Stimulated activated naive CD8-positive, alpha-beta T cell treated with anti-CD3 and anti-CD28 coated beads, Interleukin-15, Interleukin-2, amounts not matched to agents 100 U/mL and 50 U/mL, for 24 hours (primary cell): ENCODE measurements at regions not wholly inside any gene's neighbourhood (a gene's known extent, or its start where the extent isn't known, plus 50 kb on each side); places are given as distances from the start of the nearest gene placed in this dataset.

Experiments used
- ATAC-seq: fragments of 150-1000 bp; cut with Tn5 transposase; one replicate; pipeline ENCODE4 v1.10.0; 2021
- DNase-seq: peaks from one replicate; pipeline ENCODE4 v3.0.0; 2021

- no peak for DNase-seq
- no peak for ATAC-seq
These were observed 107.3 kb upstream of the HNRNPU start for GRCh38 chr1:244971552-244972216.

DNA sequence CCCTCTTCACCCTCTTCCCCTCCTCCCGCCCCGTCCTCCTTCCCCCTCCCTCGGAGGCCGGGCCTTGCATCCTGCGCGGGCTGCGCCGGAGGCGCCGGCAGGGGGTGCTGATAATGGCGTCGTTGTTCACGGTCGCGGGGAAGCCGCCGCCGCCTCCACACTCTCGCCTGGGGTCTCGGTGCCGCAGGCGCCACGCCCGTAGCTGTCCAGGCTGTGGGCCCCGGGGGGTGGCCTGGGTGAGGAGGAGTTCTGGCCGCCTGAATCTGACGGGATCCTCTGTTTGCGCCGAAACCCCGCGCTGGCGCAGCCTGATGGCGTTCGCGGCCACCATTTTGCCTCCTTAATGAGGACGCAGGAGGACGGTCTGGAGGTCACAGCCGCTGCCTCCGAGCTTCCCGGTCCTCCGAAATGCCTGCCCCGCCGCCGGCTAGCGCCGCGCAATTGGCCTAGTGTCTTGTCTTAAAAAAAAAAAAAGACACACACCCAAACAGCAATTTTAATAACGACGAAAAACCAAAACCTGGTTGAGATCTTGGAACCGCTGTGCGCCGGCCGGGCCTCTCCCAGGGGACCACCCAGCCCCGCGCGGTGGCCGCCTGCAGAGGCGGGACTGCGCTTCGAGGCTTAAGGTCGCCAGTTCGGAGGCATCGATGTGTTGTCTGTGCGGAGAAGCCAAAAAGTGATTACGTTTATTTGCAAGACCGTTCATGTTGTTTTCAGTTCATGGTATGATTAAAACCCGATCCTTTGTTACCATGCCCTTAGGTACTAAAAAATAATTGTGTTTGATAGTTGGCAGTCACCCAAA is 106.6 kb upstream of the HNRNPU start:
- DNase-seq = peak; percentile 93
- peak; percentile 86 for ATAC-seq

DNA sequence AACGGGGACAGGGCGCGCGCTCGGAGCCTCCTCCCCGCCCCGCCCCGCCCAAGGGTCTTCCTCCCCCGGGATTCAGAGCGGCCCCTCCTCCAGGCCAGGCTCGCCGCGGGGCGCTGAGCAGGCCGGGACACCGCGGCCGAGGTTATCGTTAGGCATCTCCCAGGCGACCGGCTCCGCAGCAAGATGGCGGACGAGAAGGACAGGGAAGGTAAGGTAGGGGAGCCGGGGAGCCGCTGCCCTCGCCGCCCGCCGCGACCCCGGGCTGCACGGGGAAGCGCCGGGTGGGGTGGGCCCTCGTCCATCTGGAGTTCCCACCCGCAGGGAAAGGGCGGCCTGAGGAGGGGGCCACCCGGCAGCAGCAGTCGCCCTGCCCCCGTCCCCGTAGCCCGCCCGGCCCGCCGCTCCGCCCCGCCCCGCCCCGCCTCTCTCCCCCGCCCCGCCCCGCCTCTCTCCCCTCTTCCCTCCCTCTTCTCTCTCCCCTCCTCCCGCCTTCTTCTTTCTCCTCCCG is 105.9 kb upstream of the HNRNPU start:
- DNase-seq (peak; percentile 75), ATAC-seq (peak; percentile 64)

DNA sequence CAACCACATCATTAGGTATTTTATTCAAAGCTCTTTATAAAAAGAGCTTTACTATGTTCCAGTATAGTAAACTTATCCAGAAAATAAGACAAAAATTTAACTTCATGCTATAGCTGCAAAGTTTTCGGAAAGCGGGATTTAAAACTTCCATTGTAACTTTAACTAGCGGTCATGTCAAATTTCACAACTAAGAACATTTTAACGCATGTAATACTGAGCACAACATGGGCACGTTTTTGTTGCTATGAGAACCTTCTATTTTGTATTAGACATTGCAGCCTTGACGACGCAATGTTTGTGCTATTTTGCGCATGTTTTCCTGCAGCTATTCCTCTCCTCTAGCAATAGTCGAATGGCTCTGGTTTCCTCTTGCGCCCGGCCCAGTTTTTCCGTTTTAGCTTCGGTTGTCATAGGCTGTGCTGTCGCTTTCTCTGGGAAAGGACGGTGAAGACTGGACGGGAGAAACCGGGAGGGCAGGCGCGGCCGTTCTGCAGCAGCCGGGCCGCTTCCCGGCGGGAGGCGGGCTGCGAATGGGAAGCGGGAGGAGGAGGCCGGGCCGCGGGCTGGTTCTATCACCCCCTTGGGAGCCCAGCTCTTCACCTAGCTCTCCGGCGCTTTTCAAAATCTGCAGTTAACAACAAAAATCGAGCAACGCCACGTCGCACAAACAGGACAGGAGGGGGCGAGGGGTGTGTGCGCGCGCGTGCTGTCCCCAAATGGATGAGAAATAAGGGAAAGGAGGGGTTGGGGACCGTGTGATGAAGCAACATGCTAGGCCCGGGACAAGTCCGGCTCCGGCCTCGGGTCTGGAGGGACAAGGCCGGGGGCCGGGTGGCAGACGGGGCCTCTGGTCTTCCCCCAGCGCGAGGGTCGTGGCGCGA is 105.3 kb upstream of the HNRNPU start:
- DNase-seq = peak; percentile 56
- ATAC-seq = peak; percentile 3

DNA sequence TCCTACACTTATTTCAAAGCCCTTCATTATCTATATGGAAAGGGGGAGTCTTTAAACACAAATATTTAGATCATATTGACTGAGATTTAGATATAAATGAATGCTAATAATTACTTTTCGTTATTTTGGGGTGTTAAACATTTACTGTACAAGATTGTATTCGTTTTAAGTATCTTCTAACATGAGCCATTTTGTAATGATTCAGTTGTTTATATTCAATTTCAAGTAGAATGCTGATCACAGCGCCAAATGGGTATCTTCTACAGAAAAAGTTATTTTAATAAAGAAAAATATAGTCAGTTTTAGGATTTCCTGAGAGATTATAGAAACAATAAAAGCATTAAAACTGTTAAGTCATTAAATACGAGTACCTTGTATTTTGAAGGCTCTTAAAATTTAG is 104.5 kb upstream of the HNRNPU start:
- DNase-seq (no peak), ATAC-seq (no peak)

DNA sequence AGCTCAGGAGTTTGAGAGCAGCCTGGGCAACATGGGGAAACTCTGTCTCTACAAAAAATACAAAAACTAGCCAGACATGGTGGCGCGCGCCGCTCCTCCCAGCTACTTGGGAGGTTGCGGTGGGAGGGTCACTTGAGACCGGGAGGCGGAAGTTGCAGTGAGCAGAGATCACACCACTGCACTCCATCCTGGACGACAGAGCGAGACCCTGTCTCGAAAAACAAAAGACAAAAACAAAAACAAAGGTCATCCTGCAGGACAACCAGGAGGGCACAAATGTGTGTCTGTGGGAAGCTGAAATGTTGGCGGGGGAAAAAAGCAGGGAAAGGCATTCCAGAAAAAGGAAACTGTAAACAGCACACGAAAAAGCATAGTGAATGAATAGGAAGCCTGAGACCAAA is 104.1 kb upstream of the HNRNPU start:
- ATAC-seq (no peak), DNase-seq (no peak)

- DNase-seq (no peak), ATAC-seq (no peak)
These were observed 102.8 kb upstream of the HNRNPU start for GRCh38 chr1:244967159-244967558.

GRCh38 chr1:244965185-244966030 is 101.1 kb upstream of the HNRNPU start:
- ATAC-seq (no peak), DNase-seq (no peak)

DNA sequence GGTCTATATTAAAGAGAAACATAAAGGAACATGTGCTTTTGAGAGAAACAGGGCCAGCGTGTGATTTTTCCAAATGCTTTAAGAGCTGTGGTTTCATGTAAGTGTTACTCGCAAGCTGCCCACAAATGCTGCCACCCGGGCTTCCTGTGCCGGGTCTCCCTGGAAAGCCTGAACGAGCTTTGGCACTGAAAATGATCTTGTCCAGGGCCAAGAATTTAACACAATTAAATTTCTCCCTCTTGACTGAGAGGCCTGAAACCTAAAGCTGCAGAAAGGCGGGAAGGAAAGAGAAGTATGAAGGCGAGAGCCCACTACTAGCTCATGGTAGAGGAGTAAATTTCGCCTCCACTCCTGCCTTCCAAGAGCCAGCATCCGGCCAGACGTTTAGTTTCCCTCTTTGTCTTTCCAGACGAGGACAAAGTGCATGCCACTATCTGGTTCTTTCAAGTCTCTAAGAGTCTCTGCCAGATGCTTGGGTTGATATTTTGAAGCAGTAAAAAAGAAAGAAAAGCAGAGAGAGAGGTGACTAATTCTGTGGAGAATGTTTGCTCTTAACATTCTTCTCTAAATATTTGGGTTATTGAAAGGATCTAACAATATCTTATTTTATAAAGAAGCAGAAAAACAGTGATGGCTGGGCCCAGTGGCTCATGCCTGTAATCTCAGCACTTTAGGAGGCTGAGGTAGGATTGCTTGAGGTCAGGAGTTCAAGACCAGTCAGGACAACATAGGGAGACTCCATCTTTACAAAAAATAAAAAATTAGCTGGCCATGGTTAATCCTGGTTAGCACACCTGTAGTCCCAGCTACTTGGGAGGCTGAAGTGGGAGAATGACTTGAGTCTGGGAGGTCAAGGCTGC is 100.0 kb upstream of the HNRNPU start:
- ATAC-seq = peak; percentile 62

GRCh38 chr1:244963231-244963826 is 99.0 kb upstream of the HNRNPU start:
- no peak for DNase-seq
- no peak for ATAC-seq

More for the DNA sequence above, 100.0 kb upstream of the HNRNPU start:
- DNase-seq = peak; percentile 40

GRCh38 chr1:244962130-244962529 is 97.8 kb upstream of the HNRNPU start:
- no peak for ATAC-seq
- no peak for DNase-seq

DNA sequence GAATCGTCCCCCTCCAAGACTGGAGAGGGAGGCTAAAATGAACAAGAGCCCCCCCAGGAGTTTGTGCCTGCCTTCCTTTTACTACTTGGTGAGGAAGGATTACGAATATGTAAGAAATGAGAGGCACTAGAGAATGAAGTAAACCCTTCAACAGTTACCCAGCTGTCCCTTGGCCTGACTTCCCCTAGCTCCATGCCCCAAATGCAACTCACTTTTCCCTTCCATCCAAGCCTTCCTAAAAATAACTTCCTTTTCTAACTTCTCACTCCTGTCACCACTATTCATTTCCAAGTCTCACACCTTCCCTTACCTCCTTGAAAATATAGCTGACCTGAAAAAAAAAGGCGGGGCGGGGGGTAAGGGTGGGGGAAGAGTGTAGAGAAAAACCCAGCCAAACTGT is 96.6 kb upstream of the HNRNPU start:
- DNase-seq (no peak), ATAC-seq (no peak)

DNA sequence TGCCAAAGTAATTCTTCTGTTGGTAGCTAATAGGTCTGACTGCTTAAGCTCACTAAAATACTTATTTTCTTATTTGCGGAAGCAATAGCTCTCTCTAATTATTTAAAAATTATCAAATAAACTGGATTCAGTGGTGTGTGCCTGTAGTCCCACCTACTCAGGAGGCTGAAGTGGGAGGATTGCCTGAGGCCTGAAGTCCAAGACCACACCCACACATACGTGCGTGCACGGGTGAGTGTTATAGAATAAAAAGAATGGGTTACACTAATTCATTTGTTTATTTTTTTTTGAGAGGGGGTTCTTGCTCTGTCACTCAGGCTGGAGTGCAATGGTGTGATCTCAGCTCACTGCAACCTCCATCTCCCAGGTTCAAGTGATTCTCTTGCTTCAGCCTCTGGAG is 94.2 kb upstream of the HNRNPU start:
- DNase-seq (no peak), ATAC-seq (no peak)

DNA sequence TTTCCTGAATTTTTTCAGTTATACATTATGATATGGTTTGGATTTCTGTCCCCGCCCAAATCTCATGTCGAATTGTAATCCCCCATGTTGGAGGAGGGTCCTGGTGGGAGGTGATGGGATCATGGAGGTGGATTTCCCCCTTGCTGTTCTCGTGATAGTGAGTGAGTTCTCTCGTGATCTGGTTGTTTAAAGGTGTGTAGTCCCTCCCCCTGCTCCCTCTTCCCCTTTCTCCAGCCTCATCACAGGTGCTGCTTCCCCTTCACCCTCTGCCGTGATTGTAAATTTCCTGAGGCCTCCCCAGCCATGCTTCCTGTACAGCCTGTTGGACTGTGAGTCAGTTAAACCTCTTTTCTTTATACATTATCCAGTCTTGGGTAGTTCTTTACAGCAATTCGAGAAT is 93.2 kb upstream of the HNRNPU start:
- ATAC-seq = no peak

DNA sequence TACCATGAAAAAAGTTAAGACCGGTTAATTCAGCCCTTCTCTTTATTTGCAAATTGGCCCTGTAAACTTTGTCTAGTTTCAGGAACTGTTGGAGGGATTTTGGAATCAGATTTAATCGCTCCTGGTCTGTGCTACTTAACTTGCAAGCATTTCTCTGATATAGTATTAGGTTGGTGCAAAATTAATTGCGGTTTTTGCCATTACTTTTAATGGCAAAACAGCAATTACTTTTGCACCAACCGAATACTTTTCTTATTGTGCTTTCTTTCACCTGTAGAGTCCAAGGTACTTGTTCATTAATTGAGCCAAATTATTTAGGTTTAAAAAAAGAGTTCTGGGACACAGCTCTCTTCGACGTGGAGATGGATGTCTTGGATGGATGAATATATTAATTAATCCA is 92.8 kb upstream of the HNRNPU start:
- ATAC-seq (no peak), DNase-seq (no peak)

More for the DNA sequence above, 93.2 kb upstream of the HNRNPU start:
- DNase-seq = no peak

DNA sequence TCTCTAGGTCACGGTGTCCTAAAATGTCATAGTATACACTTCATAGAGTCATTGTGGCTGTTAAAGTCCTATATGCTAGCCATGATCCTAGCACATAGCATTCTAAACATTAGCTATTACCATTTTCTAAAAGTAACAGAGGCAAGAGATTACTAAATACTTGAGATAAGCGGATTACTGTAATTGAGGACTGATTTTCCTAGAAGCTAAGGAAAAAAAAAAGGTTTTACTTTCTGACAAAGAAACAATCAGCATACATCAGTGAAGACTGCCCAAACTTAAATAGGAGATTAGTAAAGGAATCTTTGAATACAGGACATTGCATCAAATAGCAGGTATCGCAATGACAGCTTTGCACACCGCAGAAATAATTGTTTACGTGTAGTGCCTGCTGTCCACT is 91.3 kb upstream of the HNRNPU start:
- DNase-seq (no peak), ATAC-seq (no peak)

GRCh38 chr1:244954359-244954758 is 90.0 kb upstream of the HNRNPU start:
- ATAC-seq (no peak), DNase-seq (no peak)

DNA sequence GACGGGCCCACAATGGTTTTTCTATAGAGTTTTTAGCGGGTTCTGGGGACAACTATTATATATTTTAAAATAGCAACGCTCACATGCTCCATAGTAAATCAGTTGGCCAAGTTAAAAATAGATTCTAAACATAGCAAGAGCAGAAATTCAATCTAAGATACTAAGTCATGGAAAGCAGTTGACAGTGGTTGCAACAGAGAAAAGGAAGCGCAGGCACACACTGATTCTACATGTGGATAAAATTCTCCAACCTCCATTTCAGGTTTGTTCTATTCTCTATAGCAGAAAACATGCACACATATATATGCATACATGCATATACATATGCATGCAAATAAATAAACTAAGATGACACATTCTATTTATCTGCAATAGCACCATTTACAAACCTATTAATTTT is 89.6 kb upstream of the HNRNPU start:
- no peak for DNase-seq
- no peak for ATAC-seq

DNA sequence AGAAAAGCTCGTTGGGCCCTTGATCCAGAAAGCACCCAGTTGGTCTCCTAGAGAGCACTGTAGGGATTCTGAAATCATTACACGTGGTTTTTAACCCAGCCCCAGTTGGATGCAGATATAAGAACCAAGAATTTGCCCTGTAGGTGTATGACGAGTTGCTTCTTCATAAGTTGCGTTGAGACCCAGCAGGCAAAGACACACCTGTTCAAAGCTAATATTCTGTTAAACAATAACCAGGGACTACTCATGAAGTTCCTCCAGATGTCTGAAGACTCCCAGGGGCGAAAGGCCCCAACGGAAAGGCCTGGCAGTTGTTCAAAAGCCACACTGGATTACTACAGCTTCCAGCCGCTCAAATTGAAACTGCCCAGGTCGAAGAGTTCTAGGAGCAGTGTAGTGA is 88.6 kb upstream of the HNRNPU start:
- DNase-seq (no peak), ATAC-seq (no peak)

DNA sequence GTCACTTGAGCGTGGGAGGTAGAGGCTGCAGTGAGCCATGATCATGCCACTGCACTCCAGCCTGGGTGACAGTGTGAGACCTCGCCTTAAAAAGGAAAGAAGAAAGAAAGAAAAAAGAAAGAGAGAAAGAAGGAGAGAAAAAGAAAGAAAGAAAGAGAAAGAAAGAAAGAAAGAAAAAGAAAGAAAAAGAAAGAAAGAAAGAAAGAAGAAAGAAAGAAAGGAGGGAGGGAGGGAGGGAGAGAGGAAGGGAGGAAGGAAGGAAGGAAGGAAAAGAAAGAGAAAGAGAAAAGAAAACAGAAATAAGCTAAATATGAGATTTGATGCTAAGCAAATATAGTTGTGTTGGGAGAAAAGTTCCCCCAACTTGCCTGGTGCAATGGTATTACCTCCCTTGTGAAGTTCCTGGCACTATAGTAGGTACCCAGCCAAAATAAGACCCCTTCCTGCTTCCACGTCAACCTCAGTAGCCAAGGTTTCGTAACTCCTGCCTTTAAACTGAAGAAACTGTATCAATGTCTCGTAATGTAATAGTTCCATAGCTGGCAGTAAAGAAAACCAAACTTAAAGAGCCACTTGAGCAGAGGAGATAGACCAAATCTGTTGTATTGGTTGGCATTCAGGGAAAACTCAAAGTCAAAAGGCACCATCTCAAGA is 88.1 kb upstream of the HNRNPU start:
- DNase-seq (no peak), ATAC-seq (no peak)
